Parathyroid adenoma (tissue), 2 donors: ENCODE measurements at regions not wholly inside any gene's neighbourhood (a gene's known extent, or its start where the extent isn't known, plus 50 kb on each side); places are given as distances from the start of the nearest gene placed in this dataset.

ENCODE experiments used
- H2AFZ ChIP-seq: fragments of 300-600 bp; sonication (generic); one replicate; pipeline ENCODE4 v1.7.0; 2017; ENCODE audit warnings: antibody characterized with exemption, mild to moderate bottlenecking
- H3K27ac ChIP-seq: fragments of 300-600 bp; sonication (generic); one replicate; pipeline ENCODE4 v1.7.0; 2017
- H3K27me3 ChIP-seq: fragments of 300-600 bp; sonication (generic); one replicate; pipeline ENCODE4 v1.7.0; 2017; ENCODE audit warnings: low read length; ENCODE audit not compliant: control insufficient read depth, insufficient read depth
- H3K36me3 ChIP-seq: fragments of 300-600 bp; sonication (generic); one replicate; pipeline ENCODE4 v1.7.0; 2017; ENCODE audit warnings: low read length; ENCODE audit not compliant: control insufficient read depth, insufficient read depth
- H3K4me1 ChIP-seq: fragments of 300-600 bp; sonication (generic); one replicate; pipeline ENCODE4 v1.7.0; 2017; ENCODE audit warnings: control low read depth
- H3K4me2 ChIP-seq: fragments of 300-600 bp; sonication (generic); one replicate; pipeline ENCODE4 v1.7.0; 2017; ENCODE audit warnings: low read length
- H3K4me3 ChIP-seq: fragments of 300-600 bp; sonication (generic); one replicate; pipeline ENCODE4 v1.7.0; 2017; ENCODE audit warnings: low read depth, low read length
- H3K79me2 ChIP-seq: fragments of 300-600 bp; sonication (generic); one replicate; pipeline ENCODE4 v1.7.0; 2017; ENCODE audit warnings: control low read depth
- H3K9ac ChIP-seq: fragments of 300-600 bp; sonication (generic); one replicate; pipeline ENCODE4 v1.7.0; 2017; ENCODE audit warnings: mild to moderate bottlenecking
- H3K9me3 ChIP-seq: fragments of 300-600 bp; sonication (generic); one replicate; pipeline ENCODE4 v1.7.0; 2017; ENCODE audit warnings: low read length; ENCODE audit not compliant: control insufficient read depth
- CTCF ChIP-seq: fragments of 300-600 bp; sonication (generic); IDR thresholded peaks from one replicate; pipeline ENCODE4 v1.7.0; 2017; ENCODE audit warnings: antibody characterized with exemption, mild to moderate bottlenecking
- donor health status: primary hyperparathyroidism.

- H3K4me2 ChIP-seq, result no peak overlapping the region
- no peak for TF ChIP-seq CTCF
- H3K4me3 ChIP-seq, result no peak overlapping the region
- H3K36me3 ChIP-seq, result no peaks in the 10 kb centered on the region
- H3K79me2 ChIP-seq, result no peaks in the 10 kb centered on the region
- no peak overlapping the region for H3K27ac ChIP-seq
- no peak overlapping the region for H2AFZ ChIP-seq
- no peaks in the 10 kb centered on the region for H3K27me3 ChIP-seq
- no peaks in the 10 kb centered on the region for H3K4me1 ChIP-seq
- no peak overlapping the region for H3K9ac ChIP-seq
- H3K9me3 ChIP-seq, result no peaks in the 10 kb centered on the region
Observed at GRCh38 chr12:59414051-59414450, 181.8 kb upstream of the SLC16A7 start.

- H2AFZ ChIP-seq, result no peak overlapping the region
- no peak overlapping the region for H3K9ac ChIP-seq
- no peaks in the 10 kb centered on the region for H3K9me3 ChIP-seq
- H3K36me3 ChIP-seq, result no peaks in the 10 kb centered on the region
- no peaks in the 10 kb centered on the region for H3K79me2 ChIP-seq
- TF ChIP-seq CTCF, result no peak
- no peak overlapping the region for H3K4me3 ChIP-seq
- H3K27ac ChIP-seq, result no peak overlapping the region
- H3K4me1 ChIP-seq, result no peaks in the 10 kb centered on the region
- H3K4me2 ChIP-seq, result no peak overlapping the region
- H3K27me3 ChIP-seq, result no peaks in the 10 kb centered on the region
Observed at GRCh38 chr12:59408431-59408830, 187.4 kb upstream of the SLC16A7 start.

- Histone ChIP-seq H3K36me3 (no peaks in the 10 kb centered on the region), H3K4me3 (no peak overlapping the region), H3K79me2 (no peaks in the 10 kb centered on the region), H3K27ac (no peak overlapping the region), H3K9ac (no peak overlapping the region), H3K9me3 (no peaks in the 10 kb centered on the region), H3K4me2 (no peak overlapping the region), H3K4me1 (no peaks in the 10 kb centered on the region), H3K27me3 (no peaks in the 10 kb centered on the region), H2AFZ (no peak overlapping the region)
- no peak for TF ChIP-seq CTCF
Observed at GRCh38 chr12:59407799-59408198, 188.0 kb upstream of the SLC16A7 start.

- Histone ChIP-seq H3K9me3 (no peaks in the 10 kb centered on the region), H3K4me1 (no peaks in the 10 kb centered on the region), H3K36me3 (no peaks in the 10 kb centered on the region), H3K27ac (no peak overlapping the region), H3K4me2 (no peak overlapping the region), H3K27me3 (no peaks in the 10 kb centered on the region), H2AFZ (no peak overlapping the region), H3K79me2 (no peaks in the 10 kb centered on the region), H3K9ac (no peak overlapping the region), H3K4me3 (no peak overlapping the region)
- no peak for TF ChIP-seq CTCF
Observed at GRCh38 chr12:59405992-59406391, 189.8 kb upstream of the SLC16A7 start.

- no peak overlapping the region for H3K27ac ChIP-seq
- H3K79me2 ChIP-seq, result no peaks in the 10 kb centered on the region
- H3K4me2 ChIP-seq, result no peak overlapping the region
- no peaks in the 10 kb centered on the region for H3K27me3 ChIP-seq
- no peaks in the 10 kb centered on the region for H3K4me1 ChIP-seq
- H3K9ac ChIP-seq, result no peak overlapping the region
- H3K4me3 ChIP-seq, result no peak overlapping the region
- H3K9me3 ChIP-seq, result no peaks in the 10 kb centered on the region
- TF ChIP-seq CTCF, result no peak
- no peaks in the 10 kb centered on the region for H3K36me3 ChIP-seq
- H2AFZ ChIP-seq, result no peak overlapping the region
Observed at GRCh38 chr12:59404109-59404650, 191.6 kb upstream of the SLC16A7 start.
